Sigmoid colon (tissue), 4 donors: ENCODE measurements at regions not wholly inside any gene's neighbourhood (a gene's known extent, or its start where the extent isn't known, plus 50 kb on each side); places are given as distances from the start of the nearest gene placed in this dataset.

Source experiments
- CTCF ChIP-seq, 4 experiments: fragments of 450-650 bp in 3 of 4; fragments of 200-600 bp in 1 of 4; IDR thresholded peaks; one replicate each; pipeline ENCODE4 v1.5.1; 2016 to 2019; ENCODE audit warnings: antibody characterized with exemption in 4 of 4, mild to moderate bottlenecking in 3 of 4, moderate library complexity in 2 of 4
- POLR2A ChIP-seq, 2 donors: fragments of 450-650 bp; IDR thresholded peaks; one replicate each; pipeline ENCODE4 v1.6.1; 2016; ENCODE audit warnings: antibody characterized with exemption in 2 of 2, mild to moderate bottlenecking in 2 of 2, moderate library complexity in 2 of 2
- POLR2AphosphoS5 ChIP-seq, 4 donors: sonication (generic); formaldehyde crosslinking; IDR thresholded peaks; one replicate each; pipeline ENCODE4 v1.6.1; 2017; ENCODE audit warnings: antibody characterized with exemption in 4 of 4

- TF ChIP-seq POLR2AphosphoS5 (IDR thresholded peaks at IDR 0.05) (no peak), CTCF (IDR thresholded peaks at IDR 0.05) (no peak), POLR2A (IDR thresholded peaks at IDR 0.05) (no peak)
Measured at GRCh38 chr6:81876971-81877370, 124.5 kb upstream of the TENT5A start.
